ENCODE measurements at regions not wholly inside any gene's neighbourhood (a gene's known extent, or its start where the extent isn't known, plus 50 kb on each side); places are given as distances from the start of the nearest gene placed in this dataset.

GRCh38 chr16:62974424-62974823 is 938.2 kb upstream of the CDH8 start:
- no peak for FAIRE-seq
- Histone ChIP-seq H3K9ac (ENCODE audit: control insufficient read depth, extremely low read depth, insufficient read depth, low read length) (no peak overlapping the region), H2AFZ (ENCODE audit: control insufficient read depth, low read length) (no peak overlapping the region), H3K9me3 (ENCODE audit: control insufficient read depth, low read depth, low read length) (no peaks in the 10 kb centered on the region), H3K79me2 (ENCODE audit: control insufficient read depth, insufficient read depth, low read length) (no peaks in the 10 kb centered on the region), H3K27ac (ENCODE audit: control insufficient read depth, insufficient read depth, low read length) (no peak overlapping the region), H3K4me1 (ENCODE audit: control insufficient read depth, extremely low read depth, insufficient read depth, low read length) (no peaks in the 10 kb centered on the region), H3K4me3 (ENCODE audit: control insufficient read depth in 2 of 3, extremely low read depth in 1 of 3, insufficient read depth in 2 of 3, low read depth in 1 of 3, low read length in 3 of 3) (no peak overlapping the region), H3K9me1 (ENCODE audit: control insufficient read depth, extremely low read depth, insufficient read depth, low read length) (no peaks in the 10 kb centered on the region), H4K20me1 (ENCODE audit: control insufficient read depth, extremely low read depth, insufficient read depth, low read length) (no peaks in the 10 kb centered on the region), H3K27me3 (ENCODE audit: control insufficient read depth, extremely low read depth, insufficient read depth, low read length) (no peaks in the 10 kb centered on the region), H3K4me2 (ENCODE audit: control insufficient read depth, extremely low read depth, insufficient read depth, low read depth, low read length) (no peak overlapping the region), H3K36me3 (ENCODE audit: control insufficient read depth in 2 of 2, extremely low read depth in 1 of 2, insufficient read depth in 2 of 2, low read length in 2 of 2) (no peaks in the 10 kb centered on the region)
- no peak for TF ChIP-seq CTCF (optimal IDR thresholded peaks at IDR 0.05 in 1 of 3, IDR thresholded peaks at IDR 0.05 in 1 of 3, conservative IDR thresholded peaks at IDR 0.05 in 1 of 3; ENCODE audit: extremely low read depth in 1 of 3, insufficient read depth in 2 of 3, low read length in 3 of 3)
- TF ChIP-seq EZH2 (IDR thresholded peaks at IDR 0.05; ENCODE audit: low read length) = no peak
- dilution Hi-C loops (cut with MboI; ENCODE audit: extremely low pct_ligation_motif_present, low sequenced_read_pairs) = no loop called here
- no peak for DNase-seq (ENCODE audit: low read depth, low spot score)

- TF ChIP-seq EZH2 (IDR thresholded peaks at IDR 0.05; ENCODE audit: low read length) (no peak), CTCF (optimal IDR thresholded peaks at IDR 0.05 in 1 of 3, IDR thresholded peaks at IDR 0.05 in 1 of 3, conservative IDR thresholded peaks at IDR 0.05 in 1 of 3; ENCODE audit: extremely low read depth in 1 of 3, insufficient read depth in 2 of 3, low read length in 3 of 3) (no peak)
- Histone ChIP-seq H3K36me3 (ENCODE audit: control insufficient read depth in 2 of 2, extremely low read depth in 1 of 2, insufficient read depth in 2 of 2, low read length in 2 of 2) (no peaks in the 10 kb centered on the region), H3K27ac (ENCODE audit: control insufficient read depth, insufficient read depth, low read length) (no peak overlapping the region), H3K79me2 (ENCODE audit: control insufficient read depth, insufficient read depth, low read length) (no peaks in the 10 kb centered on the region), H3K9me1 (ENCODE audit: control insufficient read depth, extremely low read depth, insufficient read depth, low read length) (no peaks in the 10 kb centered on the region), H3K9me3 (ENCODE audit: control insufficient read depth, low read depth, low read length) (peaks cover 1% of the 10 kb centered on the region), H4K20me1 (ENCODE audit: control insufficient read depth, extremely low read depth, insufficient read depth, low read length) (no peaks in the 10 kb centered on the region), H3K9ac (ENCODE audit: control insufficient read depth, extremely low read depth, insufficient read depth, low read length) (no peak overlapping the region), H2AFZ (ENCODE audit: control insufficient read depth, low read length) (no peak overlapping the region), H3K4me3 (ENCODE audit: control insufficient read depth in 2 of 3, extremely low read depth in 1 of 3, insufficient read depth in 2 of 3, low read depth in 1 of 3, low read length in 3 of 3) (no peak overlapping the region), H3K4me2 (ENCODE audit: control insufficient read depth, extremely low read depth, insufficient read depth, low read depth, low read length) (no peak overlapping the region), H3K4me1 (ENCODE audit: control insufficient read depth, extremely low read depth, insufficient read depth, low read length) (no peaks in the 10 kb centered on the region), H3K27me3 (ENCODE audit: control insufficient read depth, extremely low read depth, insufficient read depth, low read length) (no peaks in the 10 kb centered on the region)
- dilution Hi-C loops (cut with MboI; ENCODE audit: extremely low pct_ligation_motif_present, low sequenced_read_pairs) = no loop called here
- FAIRE-seq (no peak), DNase-seq (ENCODE audit: low read depth, low spot score) (no peak)
These were observed 934.6 kb upstream of the CDH8 start for GRCh38 chr16:62970851-62971250.

Measured in keratinocyte (primary cell).